Stimulated activated CD8-positive, alpha-beta memory T cell treated with anti-CD3 and anti-CD28 coated beads, Interleukin-4, amount 100 ng/mL, for 24 hours (primary cell): ENCODE measurements at regions not wholly inside any gene's neighbourhood (a gene's known extent, or its start where the extent isn't known, plus 50 kb on each side); places are given as distances from the start of the nearest gene placed in this dataset.
"Not testable (repeated sequence)": the region's sequence is repeated elsewhere in the genome, so short reads cannot be mapped to it uniquely, and the experiment has no call there.

Experiments
- DNase-seq: peaks from one replicate; pipeline ENCODE4 v3.0.0-alpha.2; 2020; ENCODE audit warnings: low read depth

GRCh38 chr19:27884376-27884775 is 1328.6 kb downstream of the UQCRFS1 start:
- DNase-seq: no peak

- no peak for DNase-seq
These were observed 1331.7 kb downstream of the UQCRFS1 start for GRCh38 chr19:27881213-27881612.

- no peak for DNase-seq
These were observed 1335.9 kb downstream of the UQCRFS1 start for GRCh38 chr19:27876976-27877512.

GRCh38 chr19:27876489-27876888 is 1336.5 kb downstream of the UQCRFS1 start:
- no peak for DNase-seq

GRCh38 chr19:27872370-27872769 is 1340.6 kb downstream of the UQCRFS1 start:
- no peak for DNase-seq

GRCh38 chr19:27870293-27870692 is 1342.7 kb downstream of the UQCRFS1 start:
- DNase-seq: no peak

- DNase-seq: no peak
These were observed 1344.9 kb downstream of the UQCRFS1 start for GRCh38 chr19:27868007-27868406.

- DNase-seq: no peak
These were observed 1346.8 kb downstream of the UQCRFS1 start for GRCh38 chr19:27865927-27866777.

GRCh38 chr19:27861411-27861975 is 1351.5 kb downstream of the UQCRFS1 start:
- no peak for DNase-seq

GRCh38 chr19:27860309-27860934 is 1352.5 kb downstream of the UQCRFS1 start:
- DNase-seq: no peak

GRCh38 chr19:27859689-27860088 is 1353.3 kb downstream of the UQCRFS1 start:
- DNase-seq: no peak

GRCh38 chr19:27858981-27859581 is 1353.9 kb downstream of the UQCRFS1 start:
- no peak for DNase-seq

- DNase-seq: not testable (repeated sequence)
These were observed 1360.0 kb downstream of the UQCRFS1 start for GRCh38 chr19:27852931-27853330.

- DNase-seq: no peak
These were observed 1361.3 kb downstream of the UQCRFS1 start for GRCh38 chr19:27851543-27852060.

- no peak for DNase-seq
These were observed 1361.9 kb downstream of the UQCRFS1 start for GRCh38 chr19:27851002-27851481.

GRCh38 chr19:27846944-27847343 is 1366.0 kb downstream of the UQCRFS1 start:
- DNase-seq: no peak

- no peak for DNase-seq
These were observed 1368.7 kb downstream of the UQCRFS1 start for GRCh38 chr19:27844261-27844660.

GRCh38 chr19:27843861-27844260 is 1369.1 kb downstream of the UQCRFS1 start:
- no peak for DNase-seq

- no peak for DNase-seq
These were observed 1379.9 kb downstream of the UQCRFS1 start for GRCh38 chr19:27833031-27833430.

- DNase-seq: no peak
These were observed 1384.1 kb downstream of the UQCRFS1 start for GRCh38 chr19:27828829-27829228.

GRCh38 chr19:27824108-27824507 is 1388.8 kb downstream of the UQCRFS1 start:
- DNase-seq: no peak

- no peak for DNase-seq
These were observed 1390.6 kb downstream of the UQCRFS1 start for GRCh38 chr19:27822336-27822735.
